Lung (tissue), 11 donors: ENCODE measurements at regions not wholly inside any gene's neighbourhood (a gene's known extent, or its start where the extent isn't known, plus 50 kb on each side); places are given as distances from the start of the nearest gene placed in this dataset.

Experiments
- ATAC-seq: fragments of 200-7000 bp; cut with Tn5 transposase; one replicate; pipeline ENCODE4 v1.9.1; 2020; ENCODE audit warnings: moderate number of reproducible peaks; ENCODE audit not compliant: insufficient read depth, low FRiP score
- DNase-seq, 3 donors: peaks; one replicate each; pipeline ENCODE4 v3.0.0-alpha.2; 2013 to 2017
- H3K27ac ChIP-seq, 2 donors: one replicate each; pipeline ENCODE4 v1.5.1; 2013; ENCODE audit warnings: mild to moderate bottlenecking in 2 of 2, moderate library complexity in 2 of 2, control low read depth in 1 of 2, inconsistent platforms in 1 of 2, low read depth in 1 of 2, low read length in 1 of 2
- H3K27me3 ChIP-seq, 3 donors: one replicate each; pipeline ENCODE4 v1.5.1; 2013; ENCODE audit warnings: low read length in 2 of 3; ENCODE audit not compliant: control insufficient read depth in 3 of 3, insufficient read depth in 3 of 3
- H3K36me3 ChIP-seq, 4 donors: one replicate each; pipeline ENCODE4 v1.5.1; 2013; ENCODE audit warnings: low read length in 4 of 4, mild to moderate bottlenecking in 1 of 4, moderate library complexity in 1 of 4; ENCODE audit not compliant: control insufficient read depth in 4 of 4, insufficient read depth in 4 of 4
- H3K4me1 ChIP-seq, 5 donors: one replicate each; pipeline ENCODE4 v1.5.1; 2013; ENCODE audit warnings: low read length in 5 of 5, mild to moderate bottlenecking in 2 of 5, moderate library complexity in 1 of 5; ENCODE audit not compliant: control insufficient read depth in 5 of 5, insufficient read depth in 5 of 5
- H3K4me3 ChIP-seq: one replicate; pipeline ENCODE4 v1.5.1; 2013; ENCODE audit warnings: mild to moderate bottlenecking, control low read depth, moderate library complexity
- H3K9ac ChIP-seq, 2 donors: one replicate each; pipeline ENCODE4 v1.5.1; 2013; ENCODE audit warnings: low read length in 2 of 2, control low read depth in 1 of 2; ENCODE audit not compliant: insufficient read depth in 1 of 2
- H3K9me3 ChIP-seq, 4 donors: one replicate each; pipeline ENCODE4 v1.5.1; 2013; ENCODE audit warnings: low read length in 3 of 4, mild to moderate bottlenecking in 1 of 4, moderate library complexity in 1 of 4; ENCODE audit not compliant: control insufficient read depth in 4 of 4, insufficient read depth in 3 of 4
- WGBS, 2 donors: extraction: QIAGEN DNeasy Blood & Tissue Kit; methylation state at CpG; one replicate each; pipeline ENCODE4 v1.1.7; 2013; 5-methylcytosine and 5-hydroxymethylcytosine counted together
- TF ChIP-seq, protein P1 (sequence below): IDR thresholded peaks from 2 replicates; pipeline ENCODE4 v1.5.1; 2012; ENCODE audit warnings: mild to moderate bottlenecking; ENCODE audit errors: control extremely low read depth, extremely low read depth
- donor health status: control.
- donor health status: control.
- donor health status: Bipolar disorder and iron deficiency.
- donor health status: healthy.
- donor health status: DM: yes; HTN: yes; CAD: no.

DNA sequence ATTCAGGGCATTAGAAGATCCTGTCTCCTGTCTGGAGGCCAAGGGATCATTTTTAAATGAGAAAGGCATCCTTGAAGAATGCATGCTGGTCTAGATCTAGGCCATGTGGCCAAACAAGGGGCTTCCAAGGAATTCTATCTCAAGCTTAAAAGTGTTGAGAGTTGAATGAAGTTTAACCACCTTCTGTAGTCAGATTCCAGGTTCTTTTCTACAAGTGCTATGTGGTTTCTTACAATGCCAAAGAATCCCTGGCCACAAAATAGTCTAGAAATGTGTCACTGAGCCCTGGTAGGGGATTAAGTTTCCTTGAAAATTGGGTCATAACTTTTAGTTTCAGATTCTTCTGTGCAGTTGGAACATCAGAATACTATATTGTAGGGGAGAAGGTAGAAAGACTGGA is 640.7 kb upstream of the ACVR2A start:
- Histone ChIP-seq H3K36me3 (no peaks in the 10 kb centered on the region), H3K9ac (no peak overlapping the region), H3K27ac (no peak overlapping the region), H3K27me3 (no peaks in the 10 kb centered on the region), H3K4me3 (no peak overlapping the region), H3K9me3 (peaks cover 0 to 7% (median 1%) of the 10 kb centered on the region in 4 donors), H3K4me1 (no peaks in the 10 kb centered on the region)
- no peak for DNase-seq
- TF ChIP-seq, protein P1, sequence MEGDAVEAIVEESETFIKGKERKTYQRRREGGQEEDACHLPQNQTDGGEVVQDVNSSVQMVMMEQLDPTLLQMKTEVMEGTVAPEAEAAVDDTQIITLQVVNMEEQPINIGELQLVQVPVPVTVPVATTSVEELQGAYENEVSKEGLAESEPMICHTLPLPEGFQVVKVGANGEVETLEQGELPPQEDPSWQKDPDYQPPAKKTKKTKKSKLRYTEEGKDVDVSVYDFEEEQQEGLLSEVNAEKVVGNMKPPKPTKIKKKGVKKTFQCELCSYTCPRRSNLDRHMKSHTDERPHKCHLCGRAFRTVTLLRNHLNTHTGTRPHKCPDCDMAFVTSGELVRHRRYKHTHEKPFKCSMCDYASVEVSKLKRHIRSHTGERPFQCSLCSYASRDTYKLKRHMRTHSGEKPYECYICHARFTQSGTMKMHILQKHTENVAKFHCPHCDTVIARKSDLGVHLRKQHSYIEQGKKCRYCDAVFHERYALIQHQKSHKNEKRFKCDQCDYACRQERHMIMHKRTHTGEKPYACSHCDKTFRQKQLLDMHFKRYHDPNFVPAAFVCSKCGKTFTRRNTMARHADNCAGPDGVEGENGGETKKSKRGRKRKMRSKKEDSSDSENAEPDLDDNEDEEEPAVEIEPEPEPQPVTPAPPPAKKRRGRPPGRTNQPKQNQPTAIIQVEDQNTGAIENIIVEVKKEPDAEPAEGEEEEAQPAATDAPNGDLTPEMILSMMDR, result no peak
- ATAC-seq, result no peak

DNA sequence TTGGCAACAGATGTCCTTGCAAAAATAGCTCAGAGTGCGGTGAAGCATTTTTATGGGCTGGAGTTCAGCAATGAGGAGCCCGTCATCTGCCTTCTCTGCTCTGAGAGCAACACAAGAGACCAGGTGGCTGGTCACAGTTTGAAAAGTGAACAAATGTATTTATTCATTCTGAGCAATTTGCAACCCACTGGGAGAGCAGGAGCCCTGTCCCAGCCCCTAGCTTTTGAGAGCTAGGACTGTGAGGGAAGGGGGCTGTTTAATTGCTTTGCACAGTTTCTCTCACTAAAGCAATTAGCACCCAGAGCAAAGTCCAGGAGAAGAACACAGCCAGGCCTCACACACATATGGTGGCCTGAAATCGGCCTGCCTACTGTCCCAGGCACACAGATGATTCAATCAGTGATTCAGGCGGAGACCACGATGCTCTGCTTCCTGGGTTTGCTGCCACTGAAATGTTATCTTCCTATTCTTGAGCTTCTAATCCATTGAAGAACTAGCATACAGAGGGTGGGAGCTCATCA is 646.1 kb upstream of the ACVR2A start:
- H3K4me3 ChIP-seq, result no peak overlapping the region
- no peak overlapping the region for H3K9ac ChIP-seq
- no peaks in the 10 kb centered on the region for H3K36me3 ChIP-seq
- 71 to 74% methylated on average over 5 of the region's 5 CpGs for WGBS, 2 donors
- ATAC-seq, result no peak
- no peaks in the 10 kb centered on the region for H3K9me3 ChIP-seq
- no peak overlapping the region for H3K27ac ChIP-seq
- no peaks in the 10 kb centered on the region for H3K4me1 ChIP-seq
- no peaks in the 10 kb centered on the region for H3K27me3 ChIP-seq
- TF ChIP-seq, protein P1, result no peak
- DNase-seq, result peak in 1 of 3 donors; percentile 3

DNA sequence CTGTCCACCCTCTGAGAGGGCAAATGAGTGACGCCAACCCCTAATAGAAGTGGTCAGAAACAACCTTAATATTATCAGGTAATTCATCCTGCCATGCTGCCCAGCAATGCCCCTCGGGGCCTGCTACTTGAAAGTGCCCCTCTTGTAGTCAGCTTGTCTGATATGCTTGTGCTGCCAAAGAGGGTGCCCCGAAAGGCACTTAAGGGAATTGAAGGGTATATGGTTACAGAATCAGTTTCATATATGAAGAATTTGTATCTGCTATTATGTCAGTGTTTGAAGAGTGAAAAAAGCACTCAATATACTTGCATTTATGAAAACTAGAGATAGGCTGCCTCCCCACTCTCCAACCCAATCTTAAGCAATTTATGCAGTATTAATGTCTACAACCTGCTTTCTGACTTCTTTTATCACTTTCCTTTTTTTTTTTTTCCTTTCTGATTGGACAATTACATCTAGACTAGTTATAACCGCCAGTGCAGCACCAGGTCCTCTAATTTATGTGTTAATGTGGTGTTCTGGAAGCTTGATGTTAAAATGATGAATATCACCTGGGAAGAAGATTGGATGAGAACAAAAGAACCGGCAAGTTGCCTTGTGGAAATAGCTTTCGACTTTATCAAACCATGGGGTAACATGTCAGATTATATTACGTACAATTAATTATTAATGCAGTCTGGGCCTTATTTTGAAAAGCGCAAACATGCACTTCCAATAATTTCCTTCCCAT is 646.9 kb upstream of the ACVR2A start:
- WGBS, 2 donors, result 84 to 90% methylated on average over 8 of the region's 8 CpGs
- Histone ChIP-seq H3K9me3 (no peaks in the 10 kb centered on the region), H3K4me1 (no peaks in the 10 kb centered on the region), H3K27ac (no peak overlapping the region), H3K27me3 (no peaks in the 10 kb centered on the region), H3K4me3 (no peak overlapping the region), H3K9ac (no peak overlapping the region), H3K36me3 (no peaks in the 10 kb centered on the region)
- TF ChIP-seq, protein P1, result no peak
- ATAC-seq (no peak), DNase-seq (no peak)
